G401.6 (cell line): ENCODE measurements at regions not wholly inside any gene's neighbourhood (a gene's known extent, or its start where the extent isn't known, plus 50 kb on each side); places are given as distances from the start of the nearest gene placed in this dataset.

Source experiments
- FAIRE-seq: peaks from 2 replicates; lab custom pipeline; 2012; peaks lifted over from hg19 to GRCh38; lab: Jason Lieb, UNC

GRCh38 chr15:93418566-93418965 lies 329.6 kb upstream of the RGMA start:
- no peak for FAIRE-seq

- FAIRE-seq: no peak
Measured at GRCh38 chr15:93417631-93418030, 328.6 kb upstream of the RGMA start.

DNA sequence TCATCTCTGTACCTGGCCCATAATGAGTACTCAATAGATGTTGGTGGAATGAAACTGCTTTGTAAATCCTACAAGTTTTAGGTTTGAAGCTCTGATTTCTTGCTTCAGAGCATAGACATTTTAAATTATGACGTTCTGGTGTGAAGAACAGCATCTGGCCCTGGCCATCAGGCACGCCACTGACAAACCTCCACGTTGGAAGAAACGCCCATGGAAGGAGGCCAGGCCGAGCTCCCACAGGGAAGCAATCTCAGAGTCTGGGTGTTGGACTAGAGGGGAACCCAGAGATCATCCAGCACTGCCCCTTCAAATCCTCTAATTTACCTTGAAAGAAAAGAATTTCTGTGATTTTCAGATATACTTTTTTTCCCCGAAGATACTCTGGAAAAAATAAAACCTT lies 328.1 kb upstream of the RGMA start:
- FAIRE-seq: no peak

- FAIRE-seq: no peak
Measured at GRCh38 chr15:93415576-93415975, 326.6 kb upstream of the RGMA start.

- FAIRE-seq: no peak
Measured at GRCh38 chr15:93414576-93415231, 325.7 kb upstream of the RGMA start.

GRCh38 chr15:93413745-93414144 lies 324.7 kb upstream of the RGMA start:
- no peak for FAIRE-seq

- no peak for FAIRE-seq
Measured at GRCh38 chr15:93399121-93399520, 310.1 kb upstream of the RGMA start.

DNA sequence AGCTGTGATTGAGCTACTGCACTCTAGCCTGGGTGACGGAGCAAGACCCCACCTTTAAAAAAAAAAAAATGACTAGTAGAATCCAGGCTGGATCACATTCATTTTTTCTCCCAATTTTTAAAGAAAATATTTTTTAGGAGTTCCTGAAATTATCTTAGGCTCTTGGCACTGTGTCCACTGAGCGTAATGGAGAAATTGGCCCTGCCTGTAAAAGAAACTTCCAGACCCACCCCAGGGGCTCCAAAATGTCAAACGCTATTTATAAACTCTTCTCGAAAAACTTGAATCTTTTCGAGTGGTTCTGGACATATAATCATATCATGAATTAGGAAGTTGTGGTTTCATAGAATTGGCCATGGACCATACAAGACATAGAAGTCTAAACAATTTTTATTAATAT lies 300.2 kb upstream of the RGMA start:
- no peak for FAIRE-seq

GRCh38 chr15:93384886-93385285 lies 295.9 kb upstream of the RGMA start:
- FAIRE-seq: no peak

DNA sequence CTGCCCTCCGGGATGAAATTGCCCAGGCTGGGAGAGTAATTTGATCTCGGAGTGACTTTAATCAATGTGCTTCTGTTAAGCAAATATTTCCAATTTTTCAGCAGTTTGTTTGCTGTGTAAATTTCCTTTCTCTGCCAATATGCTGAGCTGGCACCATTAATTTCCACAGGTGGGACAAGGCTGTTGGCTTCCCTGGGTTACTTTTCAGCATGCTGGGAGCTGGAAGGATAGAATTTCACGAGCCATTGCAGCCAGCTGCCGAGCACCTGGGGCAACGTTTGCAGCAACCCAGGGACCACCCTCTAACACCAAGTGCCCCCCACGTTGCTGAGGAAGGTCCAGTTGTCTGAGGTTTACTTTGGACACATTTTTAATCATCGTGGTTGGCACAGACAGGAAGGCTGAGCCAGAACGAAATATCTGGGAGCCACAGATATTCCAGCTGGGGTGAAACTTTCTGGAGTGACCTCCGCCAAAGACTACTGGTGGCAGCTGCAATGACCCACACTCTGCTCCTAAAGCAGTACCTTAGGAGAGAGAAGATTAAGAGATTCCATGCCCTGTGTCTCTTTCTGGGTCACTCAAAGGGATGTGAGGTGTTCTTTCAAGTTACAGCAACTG lies 293.3 kb upstream of the RGMA start:
- no peak for FAIRE-seq

DNA sequence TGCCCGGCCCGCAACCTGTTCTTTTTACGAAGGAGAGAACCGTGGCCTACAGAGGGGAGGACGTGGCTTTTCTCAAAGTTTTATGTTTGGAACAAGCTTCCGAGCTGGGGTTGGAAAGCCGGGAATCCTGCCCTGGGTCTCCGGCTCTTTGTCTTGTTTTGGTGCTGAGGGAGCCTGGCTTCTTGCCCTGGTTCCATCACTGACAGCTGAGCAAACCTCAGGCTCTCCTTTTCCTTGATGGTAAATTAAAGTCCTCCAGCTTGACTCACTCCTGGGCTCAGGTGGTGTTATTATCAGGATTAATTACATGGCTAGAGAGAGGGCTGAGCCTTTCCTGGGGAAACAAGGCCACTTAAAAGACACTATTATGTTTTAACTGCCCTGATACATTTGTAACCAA lies 289.5 kb upstream of the RGMA start:
- FAIRE-seq: no peak

- no peak for FAIRE-seq
Measured at GRCh38 chr15:93372865-93373223, 283.8 kb upstream of the RGMA start.

- FAIRE-seq: no peak
Measured at GRCh38 chr15:93372208-93372864, 283.3 kb upstream of the RGMA start.

GRCh38 chr15:93366387-93367100 lies 277.5 kb upstream of the RGMA start:
- FAIRE-seq: no peak

DNA sequence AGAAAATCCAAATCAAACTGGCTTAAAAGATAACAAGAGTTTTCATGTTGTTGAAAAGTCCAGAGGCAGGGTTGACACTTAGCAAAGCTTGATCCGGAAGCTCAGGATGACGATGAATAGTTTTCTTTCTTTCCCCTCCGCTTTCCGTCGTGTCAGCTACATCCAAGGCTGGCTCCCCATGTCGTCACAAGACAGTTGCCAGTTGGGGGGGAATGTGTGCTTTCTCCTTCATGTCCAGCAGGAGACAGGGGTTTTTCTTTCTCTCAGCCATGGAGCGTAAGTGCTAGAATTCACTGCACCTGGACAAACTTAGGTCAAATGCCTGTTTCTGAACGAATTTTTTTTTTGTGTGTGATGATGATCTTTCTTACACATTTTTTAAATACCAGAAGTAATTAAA lies 273.8 kb upstream of the RGMA start:
- no peak for FAIRE-seq

DNA sequence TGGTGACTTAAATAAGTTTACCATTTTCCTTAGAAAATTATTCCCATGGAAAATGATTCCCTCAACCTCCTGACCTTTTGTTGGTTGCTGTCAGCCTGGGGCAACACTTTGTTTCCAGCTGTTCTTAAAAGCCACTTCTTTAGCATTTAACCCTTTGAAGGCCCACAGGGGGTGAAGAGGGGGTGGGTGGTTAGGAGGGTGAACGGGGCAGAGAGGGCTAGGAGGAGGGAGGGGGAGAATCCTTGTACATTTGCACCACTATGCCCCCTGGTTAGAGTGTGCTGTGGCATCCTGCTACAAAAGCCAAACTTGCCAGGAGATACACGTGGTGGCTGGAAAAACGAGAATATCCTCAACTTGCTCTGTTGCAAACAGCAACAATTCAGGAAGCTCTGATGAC lies 273.2 kb upstream of the RGMA start:
- no peak for FAIRE-seq

DNA sequence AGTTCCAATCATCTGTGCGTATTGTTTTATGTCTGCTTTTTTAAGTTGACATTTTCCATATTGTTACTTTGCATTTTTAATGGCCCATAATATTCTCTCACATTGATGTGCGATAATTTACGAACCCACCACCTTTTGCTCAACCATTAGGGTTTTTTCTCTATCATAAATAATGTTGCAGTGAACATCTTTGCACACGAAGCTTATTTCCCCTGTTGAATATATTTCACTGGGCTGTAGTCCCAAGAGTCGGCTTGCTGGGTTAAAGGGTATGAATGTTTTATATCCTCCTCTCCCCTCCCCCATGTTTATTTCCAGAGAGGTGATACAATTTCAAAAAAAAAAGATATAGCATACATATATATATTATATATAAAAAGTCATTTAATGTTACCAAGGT lies 272.7 kb upstream of the RGMA start:
- no peak for FAIRE-seq

DNA sequence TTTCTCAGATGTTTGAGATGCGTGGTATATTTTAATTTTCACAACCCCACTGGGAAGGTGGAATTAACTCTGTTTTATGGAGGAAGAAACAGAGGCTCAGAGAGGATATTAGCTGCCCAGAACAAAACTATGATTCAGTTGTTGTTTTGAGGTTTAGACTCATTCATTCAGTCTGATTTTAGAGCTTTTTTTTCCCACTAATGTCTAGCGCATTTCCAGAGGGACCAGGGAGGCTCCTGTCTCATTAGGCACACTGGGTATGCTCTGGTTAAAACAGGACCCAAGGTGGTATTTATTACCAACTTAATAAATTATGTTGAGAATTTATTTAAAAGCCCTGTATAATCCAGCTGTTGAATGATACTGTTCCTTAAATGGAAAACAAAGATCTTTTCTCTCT lies 272.0 kb upstream of the RGMA start:
- FAIRE-seq: no peak

- no peak for FAIRE-seq
Measured at GRCh38 chr15:93360318-93360717, 271.3 kb upstream of the RGMA start.

DNA sequence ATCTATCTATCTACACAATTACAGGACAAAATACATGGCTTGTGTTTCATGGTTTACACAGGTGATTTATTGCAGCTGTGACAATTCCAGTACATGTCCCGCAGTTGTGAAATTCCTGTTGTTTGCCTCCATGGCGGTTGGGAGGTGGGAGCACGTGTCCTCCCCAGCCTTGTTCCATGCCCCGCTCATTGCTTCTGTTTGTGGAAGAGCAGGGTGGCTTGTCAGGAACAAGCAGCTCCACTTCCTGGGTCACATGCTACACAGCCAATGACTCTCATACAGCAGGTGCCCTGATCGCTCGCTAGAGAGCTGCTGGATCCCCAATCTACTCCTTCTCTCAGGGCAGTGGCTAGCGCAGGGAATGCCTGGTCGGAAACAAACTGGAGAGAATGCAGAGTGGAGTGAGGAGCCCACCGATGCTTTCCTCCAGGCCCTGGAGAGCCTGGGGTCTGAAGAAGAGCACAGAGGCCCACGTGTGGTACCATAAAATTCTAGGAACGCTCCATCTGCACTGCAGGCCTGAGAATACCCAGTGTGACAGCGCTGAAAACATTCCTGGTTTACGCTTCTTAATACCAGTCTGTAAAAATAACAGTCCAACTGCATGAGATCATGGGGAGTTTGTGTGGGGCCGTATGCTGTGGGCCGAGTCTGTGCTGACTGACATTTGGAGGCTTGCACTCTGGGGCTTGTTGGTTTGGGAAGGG lies 270.6 kb upstream of the RGMA start:
- FAIRE-seq: no peak

GRCh38 chr15:93359060-93359408 lies 270.0 kb upstream of the RGMA start:
- no peak for FAIRE-seq

DNA sequence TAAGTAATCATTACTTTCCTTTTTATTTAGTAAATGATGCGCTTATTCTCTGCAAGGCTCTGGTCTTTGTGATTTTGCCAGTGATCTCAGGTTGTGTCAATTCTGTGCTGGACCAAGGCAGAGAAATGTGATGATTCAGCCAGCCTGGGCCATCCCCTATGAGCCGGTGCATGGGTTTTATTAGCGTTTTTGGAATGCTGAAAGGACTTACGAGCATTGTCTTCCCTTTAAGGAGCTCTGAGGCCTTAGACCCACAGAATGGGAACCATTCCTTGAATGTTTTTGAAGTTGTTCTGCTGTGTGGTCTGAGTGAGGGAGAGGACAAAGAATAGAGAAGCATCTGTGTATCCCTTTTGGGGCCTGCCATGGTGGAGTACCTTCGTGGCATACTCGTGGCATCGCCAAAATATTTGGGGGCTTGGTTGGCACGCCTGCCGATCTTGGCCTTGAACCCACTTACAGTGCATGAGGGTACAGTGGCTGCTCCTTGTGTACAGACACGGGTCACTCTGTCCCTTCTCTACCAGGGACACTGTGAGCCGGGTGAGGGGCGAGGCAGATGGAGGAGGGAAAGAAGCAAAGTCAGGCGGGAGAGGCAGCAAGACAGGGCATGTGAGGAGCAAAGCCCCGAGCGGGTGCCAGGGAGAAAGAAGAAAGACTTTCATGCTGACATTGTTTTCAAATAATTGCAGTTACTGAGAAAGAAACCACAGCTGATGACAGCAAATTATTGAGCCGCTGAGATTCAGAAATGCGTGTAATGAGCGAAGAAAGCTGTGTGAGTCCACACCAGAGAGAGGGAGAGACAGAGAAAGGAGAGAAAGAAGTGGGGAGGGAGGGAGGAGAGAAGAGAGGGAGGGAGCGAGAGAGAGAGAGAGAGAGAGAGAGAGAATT lies 269.4 kb upstream of the RGMA start:
- FAIRE-seq: no peak
